Breast epithelium (tissue), 3 donors: ENCODE measurements at regions not wholly inside any gene's neighbourhood (a gene's known extent, or its start where the extent isn't known, plus 50 kb on each side); places are given as distances from the start of the nearest gene placed in this dataset.

Experiments
- CTCF ChIP-seq, 3 donors: fragments of 450-650 bp; IDR thresholded peaks; one replicate each; pipeline ENCODE4 v1.5.1; 2016 to 2017; ENCODE audit warnings: antibody characterized with exemption in 3 of 3, mild to moderate bottlenecking in 3 of 3, moderate library complexity in 3 of 3
- POLR2AphosphoS5 ChIP-seq, 3 donors: sonication (generic); formaldehyde crosslinking; IDR thresholded peaks; one replicate each; pipeline ENCODE4 v1.6.1; 2017; ENCODE audit warnings: antibody characterized with exemption in 3 of 3

- TF ChIP-seq CTCF (IDR thresholded peaks at IDR 0.05) (no peak), POLR2AphosphoS5 (IDR thresholded peaks at IDR 0.05) (no peak)
Observed at GRCh38 chr6:168726312-168726856, 285.4 kb downstream of the SMOC2 start.
